HL-60 (cell line): ENCODE measurements at regions not wholly inside any gene's neighbourhood (a gene's known extent, or its start where the extent isn't known, plus 50 kb on each side); places are given as distances from the start of the nearest gene placed in this dataset.

Experiments
- DNase-seq, 2 experiments: peaks; one replicate each; pipeline ENCODE4 v3.0.0-alpha.2; 2010 to 2020; ENCODE audit warnings: low read depth in 1 of 2, low spot score in 1 of 2
- H3K27ac ChIP-seq: fragments of 250-450 bp; sonication (Bioruptor Pico); replicated peaks from 2 replicates; pipeline ENCODE4 v1.5.1; 2020; ENCODE audit warnings: mild to moderate bottlenecking, moderate library complexity
- H3K27me3 ChIP-seq: fragments of 250-450 bp; sonication (Bioruptor Pico); 2 replicates; pipeline ENCODE4 v1.5.1; 2021; ENCODE audit warnings: mild to moderate bottlenecking, moderate library complexity; ENCODE audit not compliant: insufficient read depth, poor library complexity, severe bottlenecking
- H3K4me3 ChIP-seq: replicated peaks from 2 replicates; pipeline ENCODE4 v1.5.1; 2011; ENCODE audit warnings: mild to moderate bottlenecking, control low read depth, low read length; ENCODE audit not compliant: insufficient read depth
- CTCF ChIP-seq: IDR thresholded peaks from one replicate; pipeline ENCODE4 v1.5.1; 2011; ENCODE audit warnings: low read length, control low read depth, inconsistent platforms; ENCODE audit not compliant: insufficient read depth
- GABPA ChIP-seq: IDR thresholded peaks from 2 replicates; pipeline ENCODE4 v1.6.1; 2012; ENCODE audit warnings: low read depth
- POLR2AphosphoS5 ChIP-seq: IDR thresholded peaks from 2 replicates; pipeline ENCODE4 v1.6.1; 2012; ENCODE audit warnings: low read depth
- REST ChIP-seq: IDR thresholded peaks from 2 replicates; pipeline ENCODE4 v1.6.1; 2012; ENCODE audit warnings: low read depth; ENCODE audit not compliant: insufficient replicate concordance
- SPI1 ChIP-seq: IDR thresholded peaks from 2 replicates; pipeline ENCODE4 v1.6.1; 2012; ENCODE audit warnings: low read depth, mild to moderate bottlenecking, borderline replicate concordance

DNA sequence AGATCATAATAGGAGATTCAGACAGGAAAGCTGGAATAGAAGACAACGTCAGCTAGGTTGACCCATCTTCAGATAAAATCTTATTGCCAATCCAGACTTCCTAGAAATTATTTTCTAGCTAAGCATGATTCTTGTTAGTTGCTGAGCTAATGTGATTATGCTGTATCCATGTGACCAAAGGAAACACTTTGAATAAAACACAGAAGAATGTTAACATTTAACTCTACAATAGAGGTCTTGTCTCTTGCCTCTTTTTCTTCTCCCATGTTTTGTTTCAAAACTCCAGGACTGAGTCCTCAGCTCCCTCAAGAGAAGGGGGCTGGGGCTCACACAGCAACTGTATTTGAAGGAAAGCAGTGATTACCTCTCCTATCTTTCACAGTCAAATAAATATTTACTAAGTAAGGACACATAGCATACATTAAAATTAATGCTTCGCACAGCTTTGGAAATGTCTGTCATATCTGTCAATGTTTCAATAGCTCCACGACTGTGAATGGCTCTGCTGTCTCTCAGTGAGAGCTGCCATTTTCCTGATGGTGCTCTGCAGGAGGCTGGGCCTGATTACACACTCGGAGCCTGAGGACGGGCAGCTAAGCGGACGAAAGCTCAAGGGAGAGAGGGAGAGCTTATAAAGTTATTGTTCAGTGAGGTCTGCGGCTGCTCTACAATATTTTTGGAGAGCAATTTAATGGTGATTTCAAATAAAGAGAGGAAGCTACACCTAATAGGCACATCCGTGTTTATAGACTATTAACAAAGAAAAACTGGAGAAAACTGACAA is 64.8 kb upstream of the ZNF462 start:
- no peaks in the 10 kb centered on the region for H3K27me3 ChIP-seq
- DNase-seq = no peak
- H3K4me3 ChIP-seq = no peak overlapping the region
- TF ChIP-seq POLR2AphosphoS5 (no peak), SPI1 (no peak)
- no peak overlapping the region for H3K27ac ChIP-seq

DNA sequence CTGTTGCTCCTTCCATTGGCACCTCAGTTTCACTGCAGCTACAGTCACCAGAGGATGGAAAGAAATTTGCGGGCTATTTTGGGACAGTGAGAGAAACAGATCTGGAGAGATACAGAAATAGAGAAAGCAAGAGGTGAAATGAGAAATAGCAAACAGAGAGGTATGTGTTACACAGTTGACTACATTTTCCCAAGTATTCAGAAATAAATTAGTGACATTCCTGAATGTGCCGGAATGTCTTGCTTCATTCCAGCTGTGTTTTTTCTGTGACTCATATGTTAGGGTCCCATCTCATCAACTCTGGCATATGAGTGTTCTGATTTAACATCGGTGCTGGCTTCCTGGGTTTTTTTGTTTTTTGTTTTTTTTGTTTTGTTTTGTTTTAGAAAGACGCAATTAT is 63.8 kb upstream of the ZNF462 start:
- Histone ChIP-seq H3K27ac (no peak overlapping the region), H3K27me3 (no peaks in the 10 kb centered on the region), H3K4me3 (no peak overlapping the region)
- no peak for TF ChIP-seq GABPA
- no peak for TF ChIP-seq REST
- no peak for TF ChIP-seq POLR2AphosphoS5
- TF ChIP-seq CTCF = no peak
- no peak for TF ChIP-seq SPI1
- DNase-seq = no peak

DNA sequence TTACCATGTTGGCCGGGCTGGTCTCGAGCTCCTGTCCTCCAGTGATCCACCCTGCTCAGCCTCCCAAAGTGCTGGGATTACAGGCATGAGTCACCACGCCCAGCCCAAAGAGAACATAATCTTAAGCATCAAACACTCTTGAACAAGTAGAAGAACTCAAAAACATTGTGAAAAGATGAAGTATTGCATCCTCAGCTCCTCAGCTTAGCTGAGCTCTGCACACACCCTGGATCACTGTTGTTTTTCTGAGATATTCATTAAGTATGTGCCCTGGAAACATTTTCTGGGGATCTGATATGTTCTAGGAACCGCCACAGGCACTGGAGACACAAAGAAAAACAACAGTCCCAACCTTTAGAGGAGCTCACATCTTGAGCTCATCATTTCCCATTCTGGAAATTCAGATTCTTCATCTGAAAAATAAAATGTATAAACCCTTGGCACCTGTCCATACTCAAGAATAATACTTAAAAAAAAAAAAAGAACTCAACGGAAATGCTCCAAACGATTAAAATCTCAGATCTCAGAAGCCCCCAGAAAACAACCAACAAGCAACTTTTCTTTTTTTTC is 62.2 kb upstream of the ZNF462 start:
- Histone ChIP-seq H3K4me3 (no peak overlapping the region), H3K27ac (no peak overlapping the region), H3K27me3 (no peaks in the 10 kb centered on the region)
- TF ChIP-seq GABPA = no peak
- TF ChIP-seq POLR2AphosphoS5 = no peak
- no peak for TF ChIP-seq SPI1
- TF ChIP-seq REST = no peak
- TF ChIP-seq CTCF = no peak
- DNase-seq = no peak

DNA sequence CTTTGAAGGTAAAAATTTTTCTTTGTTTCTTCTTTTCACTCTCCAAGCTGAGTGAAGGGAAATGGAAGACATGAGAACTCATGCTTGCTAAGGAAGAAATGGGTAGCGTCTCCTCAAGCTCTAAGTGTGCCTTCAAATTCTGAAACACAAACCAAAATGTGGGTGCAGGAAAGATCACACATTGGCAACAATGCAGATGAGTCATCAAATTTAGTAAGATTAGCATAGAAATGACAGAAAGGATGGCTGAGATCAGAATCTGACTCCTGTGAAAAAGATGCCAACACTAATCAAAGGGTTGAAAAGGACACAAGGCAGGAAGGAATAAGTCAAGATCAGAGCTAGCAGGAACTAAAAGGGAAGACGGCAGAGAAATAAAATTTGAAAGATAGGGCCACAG is 61.1 kb upstream of the ZNF462 start:
- H3K27me3 ChIP-seq = no peaks in the 10 kb centered on the region
- no peak overlapping the region for H3K27ac ChIP-seq
- TF ChIP-seq REST = no peak
- TF ChIP-seq CTCF = no peak
- TF ChIP-seq POLR2AphosphoS5 = no peak
- no peak for TF ChIP-seq GABPA
- no peak for TF ChIP-seq SPI1
- no peak overlapping the region for H3K4me3 ChIP-seq
- no peak for DNase-seq
